D341Med (cell line): ENCODE measurements at regions not wholly inside any gene's neighbourhood (a gene's known extent, or its start where the extent isn't known, plus 50 kb on each side); places are given as distances from the start of the nearest gene placed in this dataset.

ENCODE experiments used
- DNase-seq: peaks from one replicate; pipeline ENCODE4 v3.0.0; 2012; ENCODE audit warnings: low spot score

DNA sequence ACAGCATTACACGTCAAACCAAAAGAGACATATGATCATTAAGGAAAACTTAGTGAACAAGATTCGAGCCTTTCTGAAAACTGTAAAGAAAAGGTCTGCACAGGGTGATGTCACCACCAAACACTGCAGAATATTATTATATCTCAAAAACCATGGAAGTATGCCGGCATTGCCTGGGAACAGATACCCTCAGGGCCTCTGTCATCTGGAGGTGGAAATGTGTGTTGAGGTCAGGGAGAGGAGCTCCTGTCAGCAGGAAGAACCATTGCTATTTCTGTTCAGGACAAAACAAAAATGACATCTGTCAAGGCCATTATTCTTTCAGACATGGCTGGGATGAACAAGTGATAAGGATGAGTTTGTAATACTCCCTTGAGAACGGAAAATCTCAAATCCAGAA lies 365.9 kb upstream of the TRIB2 start:
- no peak for DNase-seq

DNA sequence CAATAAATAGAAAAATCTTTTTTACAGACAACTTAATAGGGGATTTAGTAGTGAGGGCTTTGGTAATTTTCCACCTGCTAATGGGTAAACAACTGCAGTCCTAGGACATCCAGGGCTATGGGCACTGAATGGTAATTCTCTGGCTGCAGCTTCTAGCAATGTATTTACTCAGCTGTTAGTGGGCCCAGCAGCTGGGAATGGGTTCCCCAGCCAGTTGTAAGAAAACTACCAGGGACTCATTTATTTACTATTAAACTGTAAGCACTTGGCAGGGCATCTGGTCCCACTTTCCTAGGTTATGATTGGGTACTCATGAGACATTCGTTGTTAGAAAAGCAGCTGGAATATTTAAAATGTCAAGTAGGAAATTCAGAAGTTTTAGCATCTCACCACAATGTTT lies 363.8 kb upstream of the TRIB2 start:
- DNase-seq, result no peak

- no peak for DNase-seq
Observed at GRCh38 chr2:12361506-12361905, 355.2 kb upstream of the TRIB2 start.

DNA sequence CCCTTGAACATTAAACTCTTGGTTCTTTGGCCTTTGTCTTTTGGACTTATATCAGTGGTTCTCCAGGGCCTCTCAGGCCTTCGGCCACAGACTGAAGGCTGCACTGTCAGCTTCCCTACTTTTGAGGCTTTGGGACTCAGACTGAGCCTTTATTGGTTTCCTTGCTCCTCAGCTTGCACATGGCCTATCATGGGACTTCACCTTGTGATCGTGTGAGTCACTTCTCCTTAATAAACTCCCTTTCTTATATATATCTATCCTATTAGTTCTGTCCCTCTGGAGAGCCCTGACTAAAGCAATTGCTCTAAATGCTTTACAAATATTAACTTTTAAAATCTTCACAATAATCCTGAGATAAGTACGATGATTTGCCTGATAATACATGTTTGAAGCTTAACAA lies 353.6 kb upstream of the TRIB2 start:
- DNase-seq, result no peak

- no peak for DNase-seq
Observed at GRCh38 chr2:12363569-12363968, 353.2 kb upstream of the TRIB2 start.

DNA sequence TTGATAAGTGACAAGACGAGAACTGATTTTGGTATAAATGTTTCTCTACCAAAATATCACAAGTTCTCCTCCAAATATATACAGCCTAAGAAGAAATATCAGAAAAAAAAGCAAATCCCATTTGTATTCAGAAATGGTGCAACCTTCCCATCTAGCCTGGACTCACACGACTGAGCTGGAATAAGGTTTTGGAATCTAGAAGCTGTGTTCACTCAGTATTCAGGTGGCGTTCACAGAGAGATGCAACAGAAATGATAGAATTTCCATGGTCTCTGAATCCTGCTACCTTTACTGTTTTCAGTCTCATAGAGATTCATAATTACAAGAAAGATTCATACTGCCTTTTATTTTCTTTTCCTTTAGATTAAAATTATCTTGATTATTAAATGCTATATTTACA lies 347.2 kb upstream of the TRIB2 start:
- no peak for DNase-seq

GRCh38 chr2:12376025-12376424 lies 340.7 kb upstream of the TRIB2 start:
- DNase-seq, result no peak

GRCh38 chr2:12379143-12379542 lies 337.6 kb upstream of the TRIB2 start:
- DNase-seq, result no peak

GRCh38 chr2:12381543-12382325 lies 335.0 kb upstream of the TRIB2 start:
- no peak for DNase-seq

GRCh38 chr2:12382366-12382765 lies 334.4 kb upstream of the TRIB2 start:
- DNase-seq, result no peak

- no peak for DNase-seq
Observed at GRCh38 chr2:12389344-12390045, 327.2 kb upstream of the TRIB2 start.

GRCh38 chr2:12391116-12391515 lies 325.6 kb upstream of the TRIB2 start:
- no peak for DNase-seq

- DNase-seq, result no peak
Observed at GRCh38 chr2:12396699-12397098, 320.0 kb upstream of the TRIB2 start.

DNA sequence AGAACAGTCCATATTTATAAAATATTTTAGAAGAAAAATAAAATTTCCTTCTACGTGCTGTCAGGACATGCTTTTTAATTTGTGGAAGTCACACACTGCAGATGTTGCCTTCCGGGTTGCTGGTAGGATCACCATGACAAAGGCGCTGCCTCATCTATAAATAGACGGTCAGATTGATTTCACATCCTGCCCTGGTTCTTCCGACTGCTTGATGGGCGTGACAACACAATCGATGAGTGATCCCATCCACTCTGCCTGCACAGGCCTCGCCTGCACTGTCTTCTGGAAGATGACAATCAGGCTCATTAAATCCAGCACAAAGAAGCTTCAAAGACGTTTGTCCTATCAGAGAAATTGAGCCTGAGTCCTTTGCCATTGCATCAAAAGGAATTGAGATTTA lies 318.9 kb upstream of the TRIB2 start:
- no peak for DNase-seq

DNA sequence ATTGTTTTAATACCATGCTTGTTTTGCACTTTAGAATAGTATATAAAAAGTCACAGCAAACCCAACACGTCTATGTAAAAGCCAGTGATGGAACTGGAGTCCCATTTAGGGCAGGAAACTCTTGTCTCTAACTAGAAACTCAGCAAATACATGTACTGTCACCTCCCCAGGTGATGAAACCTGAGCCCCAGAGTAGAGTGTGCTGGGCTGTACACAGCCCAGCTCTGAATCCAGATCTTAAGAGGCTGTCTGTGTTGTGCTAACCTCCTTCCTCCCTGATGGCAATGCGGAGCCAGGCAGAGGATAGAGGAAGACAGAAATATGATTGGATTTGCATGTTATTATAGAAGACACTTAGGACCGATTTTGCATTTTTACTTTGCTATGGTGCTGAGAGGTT lies 317.5 kb upstream of the TRIB2 start:
- DNase-seq, result no peak

DNA sequence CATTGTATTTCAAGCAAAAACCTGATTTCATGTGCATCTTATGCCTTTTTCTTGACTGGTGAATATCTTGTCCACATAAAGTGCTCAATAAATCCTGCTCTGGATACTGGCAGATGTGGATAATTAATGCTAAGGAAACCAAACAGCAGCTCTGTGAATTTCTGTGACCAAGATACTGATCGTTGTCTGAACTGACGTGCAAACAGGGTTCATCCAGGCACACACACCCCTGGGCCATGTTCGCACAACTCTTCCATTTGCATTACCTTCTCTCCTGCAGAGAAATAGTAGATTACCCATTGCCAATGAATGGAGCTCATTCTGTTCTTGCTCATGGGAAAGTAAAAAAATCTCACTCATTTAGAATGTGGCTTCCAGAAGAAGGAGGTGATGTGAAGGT lies 316.2 kb upstream of the TRIB2 start:
- DNase-seq, result no peak

DNA sequence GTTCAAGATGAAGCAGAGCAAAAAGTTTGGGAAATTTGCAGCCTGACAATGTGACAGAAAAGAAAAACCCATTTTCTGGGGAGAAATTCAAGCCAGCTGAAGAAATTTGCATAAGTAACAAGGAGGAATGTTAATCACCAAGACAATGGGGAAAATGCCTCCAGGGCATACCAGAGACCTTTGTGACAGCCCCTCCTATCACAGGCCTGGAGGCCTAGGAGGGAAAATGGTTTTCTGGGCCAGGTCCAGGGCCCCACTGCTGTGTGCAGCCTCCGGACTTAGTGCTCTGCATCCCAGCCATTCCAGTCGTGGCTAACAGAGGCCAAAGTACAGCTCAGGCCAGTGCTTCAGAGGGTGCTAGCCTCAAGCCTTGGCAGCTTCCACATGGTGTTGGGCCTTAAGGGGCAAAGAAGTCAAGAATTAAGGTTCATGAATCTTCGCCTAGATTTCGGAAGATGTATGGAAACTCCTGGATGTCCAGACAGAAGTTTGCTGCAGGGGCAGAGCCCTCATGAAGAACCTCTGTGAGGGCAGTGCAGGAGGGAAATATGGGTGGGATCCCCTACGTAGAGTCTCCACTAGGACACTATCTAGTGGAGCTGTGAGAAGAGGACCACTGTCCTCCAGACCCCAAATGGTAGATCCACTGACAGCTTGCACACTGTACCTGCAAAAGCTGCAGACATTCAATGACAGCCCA lies 314.1 kb upstream of the TRIB2 start:
- no peak for DNase-seq

GRCh38 chr2:12404497-12404896 lies 312.2 kb upstream of the TRIB2 start:
- DNase-seq, result no peak

DNA sequence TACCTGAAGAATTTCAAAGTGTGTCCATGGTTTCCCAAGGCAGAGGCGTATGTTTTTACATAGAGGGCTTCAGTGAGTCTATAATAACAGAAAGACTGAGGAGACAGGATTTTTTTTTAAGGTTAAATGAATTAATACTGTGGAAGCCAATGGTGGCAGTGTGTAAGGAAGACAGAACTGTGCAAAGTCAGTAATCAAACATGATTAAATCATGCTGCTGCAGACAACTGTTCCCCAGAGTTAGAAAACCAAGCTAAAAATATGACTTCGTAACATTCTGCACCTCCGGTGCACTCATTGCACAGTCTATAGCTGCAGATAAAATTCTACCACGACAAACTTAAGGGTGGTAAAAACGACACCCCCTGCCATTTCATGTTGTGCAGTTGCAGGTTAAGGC lies 309.6 kb upstream of the TRIB2 start:
- DNase-seq, result no peak

GRCh38 chr2:12412898-12413305 lies 303.8 kb upstream of the TRIB2 start:
- no peak for DNase-seq

DNA sequence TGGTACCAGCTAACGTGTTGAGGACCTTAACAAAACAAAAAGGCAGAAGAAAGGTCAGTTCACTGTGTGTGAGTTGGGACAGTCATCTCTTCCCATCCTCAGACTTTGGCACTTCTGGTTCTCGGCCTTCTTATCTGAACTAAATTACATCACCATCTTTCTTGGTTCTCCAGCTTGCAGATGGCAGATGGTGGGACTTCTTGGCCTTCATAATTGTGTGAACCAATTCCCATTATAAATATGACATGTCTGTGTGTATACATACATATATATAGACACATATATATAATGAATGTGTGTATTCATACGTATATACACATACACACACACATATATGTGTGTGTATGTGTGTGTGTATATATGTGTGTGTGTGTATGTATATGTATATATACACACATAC lies 301.2 kb upstream of the TRIB2 start:
- DNase-seq, result no peak

DNA sequence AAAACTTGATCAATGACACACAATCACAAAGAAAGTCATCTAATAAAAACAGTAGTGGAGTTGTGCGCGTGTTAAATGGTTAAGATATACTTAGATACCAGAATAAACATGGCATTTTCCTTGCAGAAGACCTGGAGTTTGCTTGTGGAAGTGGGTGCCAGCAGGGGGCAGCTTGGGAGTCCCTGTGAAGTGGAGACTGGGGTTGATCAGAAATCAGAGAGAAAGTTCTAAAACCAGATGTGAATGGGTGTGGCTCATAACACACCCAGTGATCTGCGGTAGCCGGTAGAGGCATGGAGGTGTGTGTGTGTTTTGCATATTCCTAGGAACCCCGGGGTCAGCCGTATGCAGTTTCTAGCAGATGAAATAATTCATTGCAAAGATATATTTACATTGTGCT lies 300.1 kb upstream of the TRIB2 start:
- DNase-seq, result no peak

DNA sequence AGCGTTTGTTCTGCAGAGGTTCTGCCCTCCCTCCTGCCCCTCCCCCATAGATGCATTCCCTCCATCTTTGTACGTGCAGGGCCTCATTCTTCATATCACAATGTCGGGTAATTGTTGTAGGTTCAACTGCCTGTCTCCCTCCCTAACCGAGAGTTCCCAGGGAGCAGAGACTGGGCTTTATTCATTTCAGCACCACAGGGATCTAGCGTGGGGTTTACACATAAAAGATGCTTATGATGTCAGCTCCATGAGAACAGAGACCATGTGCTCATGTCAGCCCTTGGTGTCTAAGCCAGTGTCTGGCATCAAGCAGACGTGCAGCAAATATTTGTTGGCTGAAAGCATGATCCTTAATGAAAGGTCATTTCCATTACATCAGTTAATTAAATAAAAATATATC lies 298.9 kb upstream of the TRIB2 start:
- DNase-seq, result no peak
